ENCODE measurements at regions not wholly inside any gene's neighbourhood (a gene's known extent, or its start where the extent isn't known, plus 50 kb on each side); places are given as distances from the start of the nearest gene placed in this dataset.

DNA sequence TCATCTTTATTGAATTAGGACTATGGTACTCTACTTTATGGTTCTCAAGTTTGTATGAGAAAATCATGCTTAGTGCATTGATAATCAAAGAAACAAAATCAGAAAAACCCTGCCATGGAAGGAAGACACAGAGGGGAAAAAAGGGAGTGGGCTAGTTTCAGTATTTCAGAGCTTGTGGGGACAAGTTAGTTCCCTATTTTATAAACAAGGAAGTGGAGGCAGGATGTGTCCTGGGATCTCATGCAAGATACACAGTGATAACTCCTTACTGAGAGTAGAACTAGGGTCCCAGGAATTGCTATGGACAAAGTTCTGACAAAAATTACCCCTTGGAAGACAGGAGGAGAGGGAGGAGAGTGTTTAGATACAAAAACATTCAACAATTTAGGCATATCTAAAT lies 1277.3 kb downstream of the UQCRFS1 start:
- DNase-seq (ENCODE audit: low read depth in 1 of 2, low spot score in 1 of 2), result no peak

GRCh38 chr19:27929399-27929798 lies 1283.6 kb downstream of the UQCRFS1 start:
- no peak for DNase-seq (ENCODE audit: low read depth in 1 of 2, low spot score in 1 of 2)

GRCh38 chr19:27925202-27925601 lies 1287.7 kb downstream of the UQCRFS1 start:
- DNase-seq (ENCODE audit: low read depth in 1 of 2, low spot score in 1 of 2), result no peak

DNA sequence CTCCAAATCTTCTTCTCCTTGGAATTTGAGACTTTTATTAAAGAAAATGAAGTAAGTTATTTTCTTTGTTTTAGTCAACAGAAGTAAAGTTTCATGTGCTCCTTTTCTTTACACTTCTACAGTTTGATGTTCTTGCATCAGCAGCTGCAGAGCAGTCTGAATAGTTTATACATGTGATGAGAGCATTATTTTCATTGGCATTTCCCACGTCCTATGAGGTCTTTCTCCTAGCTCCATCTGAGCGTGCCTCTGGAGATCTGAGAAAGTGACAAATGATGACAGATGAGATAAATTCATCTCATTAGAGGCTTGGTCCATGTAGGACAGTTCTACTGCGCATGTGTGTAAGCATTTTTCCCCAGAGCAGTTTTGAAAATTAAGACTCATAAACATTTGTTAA lies 1290.0 kb downstream of the UQCRFS1 start:
- no peak for DNase-seq (ENCODE audit: low read depth in 1 of 2, low spot score in 1 of 2)

DNA sequence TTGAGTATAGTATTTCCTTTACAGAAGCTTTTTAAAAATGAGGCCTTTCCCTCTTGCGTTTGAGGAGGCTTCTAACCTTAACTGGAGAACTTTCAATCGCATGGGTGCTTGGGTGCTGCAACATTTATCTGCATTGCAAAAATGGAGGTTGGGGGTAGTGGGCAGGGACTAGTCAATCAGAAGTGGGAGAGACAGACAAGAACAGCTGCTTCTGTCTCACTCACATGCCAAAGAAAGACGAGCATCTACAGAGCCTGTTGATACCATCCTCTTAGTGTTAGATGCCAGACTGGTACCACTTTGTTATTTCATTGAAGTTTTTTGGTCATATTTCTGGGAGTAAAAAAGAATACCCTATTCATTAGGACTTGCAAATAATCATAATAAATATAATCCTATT lies 1292.2 kb downstream of the UQCRFS1 start:
- no peak for DNase-seq (ENCODE audit: low read depth in 1 of 2, low spot score in 1 of 2)

DNA sequence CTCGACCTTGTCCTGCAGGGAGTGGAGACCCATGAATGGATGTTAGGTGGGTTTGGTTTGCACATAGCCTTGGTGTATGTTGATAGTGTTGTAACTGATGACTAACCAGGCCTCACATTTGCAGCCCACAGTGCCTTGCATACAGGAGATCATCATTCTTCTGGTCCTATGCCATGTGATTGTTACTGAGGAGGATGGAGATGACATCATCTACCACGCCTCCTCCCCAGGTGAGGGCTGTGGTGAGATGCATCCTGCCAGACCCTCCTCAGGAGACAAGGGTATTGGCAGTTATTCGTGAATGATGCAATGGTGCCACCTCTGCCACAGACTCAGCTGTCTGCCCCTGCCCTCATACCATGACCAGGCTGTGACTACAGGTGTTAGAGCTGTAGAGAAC lies 1294.1 kb downstream of the UQCRFS1 start:
- no peak for DNase-seq (ENCODE audit: low read depth in 1 of 2, low spot score in 1 of 2)

DNA sequence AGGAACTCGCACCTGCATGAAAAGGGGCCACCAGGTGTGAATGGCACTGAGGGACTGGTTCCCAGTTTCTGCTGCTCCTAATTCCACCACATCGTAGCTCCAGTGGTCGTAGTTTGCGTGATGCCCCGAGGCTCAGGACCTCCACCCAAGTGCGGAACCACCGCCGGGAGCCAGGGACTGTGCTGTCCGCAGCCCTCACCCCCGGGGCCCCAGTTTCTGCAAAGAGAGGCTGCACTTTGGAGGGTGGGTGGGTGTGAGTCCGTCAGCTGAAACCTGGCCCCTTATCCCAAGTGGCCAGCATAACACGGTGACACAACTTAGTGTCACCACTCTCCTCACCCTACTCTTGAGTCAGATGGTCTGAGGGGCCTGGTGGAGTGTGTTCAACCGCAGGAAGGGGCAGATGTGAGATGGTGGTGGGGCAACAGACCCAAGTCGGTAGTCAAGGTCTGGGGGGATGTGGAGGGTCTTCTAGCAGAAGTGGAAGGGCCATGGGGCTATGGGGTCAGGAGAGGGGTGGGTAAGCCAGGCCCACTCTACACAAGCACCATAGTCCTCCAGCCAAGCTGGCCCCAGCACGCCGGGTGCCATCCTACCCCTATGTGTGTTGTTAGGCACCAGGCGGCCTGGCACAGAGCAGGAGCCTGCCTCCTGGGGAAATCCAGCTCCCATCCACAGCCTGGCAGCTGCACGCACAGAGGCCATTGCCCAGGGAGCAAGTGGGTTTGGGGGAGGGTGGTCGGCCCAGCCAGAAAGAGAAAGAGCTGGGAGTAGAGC lies 1301.6 kb downstream of the UQCRFS1 start:
- DNase-seq (ENCODE audit: low read depth in 1 of 2, low spot score in 1 of 2), result no peak

DNA sequence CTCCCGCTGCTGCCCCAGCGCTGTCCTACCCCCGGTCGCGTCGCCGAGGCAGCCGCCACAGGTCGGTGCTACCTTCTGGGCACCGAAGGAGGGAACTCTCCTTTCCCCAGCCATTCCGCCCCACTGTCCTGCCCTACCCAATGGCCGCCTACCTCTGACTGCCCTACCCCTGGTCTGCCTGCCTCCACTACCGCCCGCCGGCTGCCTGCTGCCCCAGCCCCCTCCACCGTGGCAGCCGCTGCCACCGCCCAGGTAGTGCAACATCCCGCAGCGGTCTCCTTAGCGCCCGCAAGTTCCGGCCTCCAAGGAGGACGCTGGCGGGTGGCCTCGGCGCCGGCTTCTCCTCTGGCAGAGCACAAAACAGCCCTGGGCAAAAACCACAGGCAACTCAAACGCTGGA lies 1303.1 kb downstream of the UQCRFS1 start:
- no peak for DNase-seq (ENCODE audit: low read depth in 1 of 2, low spot score in 1 of 2)

- DNase-seq (ENCODE audit: low read depth in 1 of 2, low spot score in 1 of 2), result no peak
These were observed 1303.6 kb downstream of the UQCRFS1 start for GRCh38 chr19:27909185-27909840.

GRCh38 chr19:27906081-27906480 lies 1306.9 kb downstream of the UQCRFS1 start:
- DNase-seq (ENCODE audit: low read depth in 1 of 2, low spot score in 1 of 2), result no peak

GRCh38 chr19:27905074-27905473 lies 1307.9 kb downstream of the UQCRFS1 start:
- DNase-seq (ENCODE audit: low read depth in 1 of 2, low spot score in 1 of 2), result no peak

DNA sequence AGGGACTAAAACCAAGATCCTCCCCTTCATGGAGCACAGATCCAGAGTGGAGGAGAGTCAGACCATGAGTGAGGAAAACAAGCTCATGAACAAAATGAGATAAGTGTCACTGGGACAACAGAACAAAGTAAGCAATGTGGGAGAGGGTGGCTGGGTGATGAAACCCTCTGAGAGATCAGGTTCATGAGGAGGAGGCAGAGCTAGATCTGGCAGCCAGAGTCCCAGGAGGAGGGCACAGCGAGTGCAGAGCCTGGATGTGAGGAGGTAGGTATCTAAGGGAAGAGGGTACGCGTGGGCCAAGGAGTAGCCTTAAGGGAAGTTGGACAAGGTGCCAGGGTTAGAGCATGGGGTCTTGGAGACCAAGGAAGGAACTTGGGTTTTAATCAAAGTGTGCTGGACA lies 1311.9 kb downstream of the UQCRFS1 start:
- DNase-seq (ENCODE audit: low read depth in 1 of 2, low spot score in 1 of 2), result no peak

- DNase-seq (ENCODE audit: low read depth in 1 of 2, low spot score in 1 of 2), result no peak
These were observed 1316.9 kb downstream of the UQCRFS1 start for GRCh38 chr19:27896091-27896490.

GRCh38 chr19:27894906-27895754 lies 1317.8 kb downstream of the UQCRFS1 start:
- no peak for DNase-seq (ENCODE audit: low read depth in 1 of 2, low spot score in 1 of 2)

DNA sequence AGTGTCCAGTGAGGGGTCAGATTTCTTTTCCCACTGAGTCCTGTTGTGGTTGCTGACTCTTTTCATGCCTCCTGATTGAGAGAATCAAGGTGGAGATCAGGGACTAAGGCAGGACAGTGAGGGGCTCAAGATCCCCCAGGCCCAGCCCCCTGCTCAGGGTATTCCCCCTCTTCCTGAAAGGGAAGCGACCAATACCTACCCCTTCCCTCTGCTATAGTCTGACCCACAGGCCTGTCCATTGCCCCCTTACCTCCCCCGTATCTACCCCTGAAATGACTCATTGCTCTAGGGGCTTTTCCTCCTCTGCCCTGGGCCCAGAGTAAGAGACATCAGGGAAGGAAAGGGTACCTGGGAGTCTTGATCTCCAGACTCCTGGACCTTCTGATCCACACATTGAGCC lies 1320.5 kb downstream of the UQCRFS1 start:
- DNase-seq (ENCODE audit: low read depth in 1 of 2, low spot score in 1 of 2), result no peak

GRCh38 chr19:27891411-27891810 lies 1321.5 kb downstream of the UQCRFS1 start:
- no peak for DNase-seq (ENCODE audit: low read depth in 1 of 2, low spot score in 1 of 2)

DNA sequence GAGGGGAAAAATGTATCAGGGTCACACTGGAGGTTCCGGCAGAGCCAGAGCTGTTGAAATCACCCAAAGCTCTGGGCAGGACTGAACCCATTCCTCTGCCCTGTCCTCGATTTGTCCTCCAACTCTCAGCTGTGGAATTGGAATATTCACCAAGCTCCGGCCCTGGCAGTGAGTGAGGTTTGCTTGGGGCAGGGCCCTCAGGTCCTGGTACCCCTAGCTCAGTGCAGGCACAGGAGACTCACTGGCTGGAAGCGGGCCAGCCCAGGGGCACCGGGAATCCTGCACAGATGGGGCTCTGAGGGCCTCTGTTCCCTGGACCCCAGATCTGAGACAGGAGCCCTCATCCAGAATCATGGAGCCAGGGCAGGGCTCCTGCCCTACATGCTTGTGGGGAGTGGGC lies 1322.3 kb downstream of the UQCRFS1 start:
- DNase-seq (ENCODE audit: low read depth in 1 of 2, low spot score in 1 of 2), result no peak

DNA sequence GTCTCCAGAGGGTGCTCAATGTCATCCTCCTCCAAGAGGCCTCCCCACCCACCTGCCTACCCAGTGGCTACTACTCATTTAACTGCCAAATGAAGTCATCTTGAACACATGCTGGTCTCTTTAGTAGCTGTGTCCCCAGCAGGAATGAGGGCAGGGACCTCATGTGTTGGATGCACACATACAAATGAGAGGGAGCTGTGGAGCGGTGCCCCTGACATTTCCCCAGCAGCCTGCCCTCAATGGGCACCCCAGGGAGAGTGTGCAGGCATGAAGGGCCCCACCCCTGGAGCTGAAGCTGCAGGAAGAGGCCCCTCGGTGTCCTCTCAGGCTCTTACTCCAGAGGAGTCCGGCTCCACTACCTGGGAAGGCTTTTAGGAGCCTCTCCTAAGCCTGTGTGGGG lies 1322.7 kb downstream of the UQCRFS1 start:
- DNase-seq (ENCODE audit: low read depth in 1 of 2, low spot score in 1 of 2), result no peak

GRCh38 chr19:27889156-27889555 lies 1323.8 kb downstream of the UQCRFS1 start:
- DNase-seq (ENCODE audit: low read depth in 1 of 2, low spot score in 1 of 2), result no peak

DNA sequence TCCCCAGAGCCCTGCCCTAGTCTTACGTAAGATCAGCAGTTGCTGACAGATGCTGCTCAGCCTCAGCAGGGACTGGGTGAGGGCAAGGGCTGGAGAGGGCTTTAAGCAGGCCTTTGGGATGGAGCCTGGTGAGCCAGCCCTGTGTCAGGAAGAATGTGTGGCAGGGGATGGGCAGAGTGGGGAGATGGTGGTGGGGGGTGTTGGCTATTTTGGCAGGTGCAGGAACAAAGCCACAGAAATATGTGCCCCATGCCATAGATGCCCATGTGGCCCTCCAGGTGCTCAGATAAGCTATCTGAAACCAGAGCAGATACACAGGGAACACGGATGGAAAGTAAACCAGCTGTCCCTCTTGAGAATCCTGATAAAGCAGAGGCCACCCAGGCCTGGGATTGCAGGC lies 1325.0 kb downstream of the UQCRFS1 start:
- DNase-seq (ENCODE audit: low read depth in 1 of 2, low spot score in 1 of 2), result no peak

GRCh38 chr19:27885359-27885758 lies 1327.6 kb downstream of the UQCRFS1 start:
- no peak for DNase-seq (ENCODE audit: low read depth in 1 of 2, low spot score in 1 of 2)

DNA sequence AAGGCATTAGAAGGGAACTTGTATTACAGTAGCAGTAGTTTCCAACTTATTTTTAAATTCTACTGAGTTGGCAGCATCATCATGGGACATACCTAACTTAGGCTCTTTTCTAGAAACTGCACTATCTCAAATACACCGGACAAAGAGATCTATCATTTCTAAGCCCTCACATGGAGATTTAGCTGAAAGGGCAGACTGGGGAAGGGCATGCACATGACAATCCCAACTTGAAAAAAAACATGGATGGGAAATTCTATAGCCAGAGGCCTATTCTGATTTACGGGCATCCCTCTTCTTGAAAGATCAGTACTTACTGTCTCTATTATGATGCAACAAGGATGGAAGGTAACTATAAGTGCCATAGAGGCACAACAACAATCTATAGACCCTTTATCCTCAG lies 1328.6 kb downstream of the UQCRFS1 start:
- no peak for DNase-seq (ENCODE audit: low read depth in 1 of 2, low spot score in 1 of 2)
